Erythroblast (primary cell): ENCODE measurements at regions not wholly inside any gene's neighbourhood (a gene's known extent, or its start where the extent isn't known, plus 50 kb on each side); places are given as distances from the start of the nearest gene placed in this dataset.

ENCODE experiments used
- GATA1 ChIP-seq: IDR thresholded peaks from 2 replicates; pipeline ENCODE4 v1.6.1; 2011; ENCODE audit warnings: low read depth, mild to moderate bottlenecking, control low read depth, low read length, moderate library complexity
- POLR2A ChIP-seq: IDR thresholded peaks from 2 replicates; pipeline ENCODE4 v1.6.1; 2011; ENCODE audit warnings: mild to moderate bottlenecking, low read length

DNA sequence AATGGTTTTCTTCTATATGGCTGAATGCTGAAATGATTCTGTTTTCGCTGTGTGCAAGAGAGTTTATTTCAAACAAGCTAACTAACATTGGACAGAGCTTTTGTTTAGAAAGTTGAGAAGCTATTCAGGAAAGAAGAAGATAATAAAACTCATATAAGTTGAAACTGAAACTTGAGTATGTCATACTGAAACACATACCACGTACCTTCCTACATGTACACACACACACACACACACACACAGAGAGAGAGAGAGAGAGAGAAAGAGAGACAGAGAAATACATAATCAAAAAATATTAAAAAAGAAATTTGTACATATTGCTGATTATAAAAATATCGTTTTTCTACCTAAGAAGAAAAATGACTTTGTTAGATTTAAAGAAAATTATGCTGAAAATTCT, 561.9 kb upstream of the KCND2 start:
- TF ChIP-seq POLR2A (no peak), GATA1 (no peak)
